Peyer's patch (tissue), 4 donors: ENCODE measurements at regions not wholly inside any gene's neighbourhood (a gene's known extent, or its start where the extent isn't known, plus 50 kb on each side); places are given as distances from the start of the nearest gene placed in this dataset.

Experiments used
- DNase-seq, 3 donors: peaks; one replicate each; pipeline ENCODE4 v3.0.0-alpha.2; 2017 to 2019
- H3K27ac ChIP-seq, 4 donors: fragments of 200-600 bp; sonication (generic); one replicate each; pipeline ENCODE4 v1.5.1; 2016 to 2019
- H3K27me3 ChIP-seq, 2 donors: fragments of 200-600 bp; sonication (generic); one replicate each; pipeline ENCODE4 v1.5.1; 2019
- H3K36me3 ChIP-seq, 3 donors: fragments of 200-600 bp; sonication (generic); one replicate each; pipeline ENCODE4 v1.5.1; 2016 to 2019
- H3K4me1 ChIP-seq, 4 donors: fragments of 200-600 bp; sonication (generic); one replicate each; pipeline ENCODE4 v1.5.1; 2016 to 2019
- H3K4me3 ChIP-seq, 4 donors: fragments of 200-600 bp; sonication (generic); 1 replicate in 3 of 4; 2 replicates in 1 of 4; pipeline ENCODE4 v1.5.1; 2016 to 2019; ENCODE audit warnings: mild to moderate bottlenecking in 1 of 4
- H3K9me3 ChIP-seq, 4 donors: fragments of 200-600 bp; sonication (generic); one replicate each; pipeline ENCODE4 v1.5.1; 2016 to 2019; ENCODE audit warnings: mild to moderate bottlenecking in 1 of 4
- CTCF ChIP-seq, 6 experiments: fragments of 450-650 bp in 4 of 6; fragments of 200-600 bp in 2 of 6; sonication (generic) in 1 of 6; IDR thresholded peaks; one replicate each; pipeline ENCODE4 v1.5.1; 2017 to 2019; ENCODE audit warnings: antibody characterized with exemption in 6 of 6, mild to moderate bottlenecking in 3 of 6, moderate library complexity in 1 of 6
- POLR2A ChIP-seq, 2 donors: fragments of 450-650 bp; IDR thresholded peaks; one replicate each; pipeline ENCODE4 v1.5.1; 2017; ENCODE audit warnings: antibody characterized with exemption in 2 of 2, mild to moderate bottlenecking in 2 of 2, moderate library complexity in 2 of 2

DNA sequence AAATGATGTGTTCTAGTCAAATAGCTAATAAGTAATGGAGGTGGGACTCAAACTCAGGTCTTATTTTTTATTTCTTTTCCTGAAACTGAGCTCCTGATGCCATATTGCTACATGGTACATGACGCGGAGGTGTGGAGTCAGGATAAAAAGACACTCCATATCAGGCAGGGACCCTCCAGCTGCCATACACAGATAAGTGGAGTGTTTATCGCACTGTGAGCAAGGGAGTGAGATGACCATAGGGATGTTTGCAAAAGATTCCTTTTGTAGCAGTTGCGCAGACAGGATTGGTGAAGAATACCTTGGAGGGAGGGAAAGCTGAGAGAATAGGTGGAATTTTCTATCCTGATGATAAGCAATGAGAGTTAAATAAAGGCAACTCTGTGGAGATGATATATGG is 657.2 kb downstream of the RNF144A start:
- no peak for TF ChIP-seq CTCF (IDR thresholded peaks at IDR 0.05)
- no peak for TF ChIP-seq POLR2A (IDR thresholded peaks at IDR 0.05)
- Histone ChIP-seq H3K4me3 (no peak overlapping the region), H3K27me3 (no peaks in the 10 kb centered on the region), H3K4me1 (no peaks in the 10 kb centered on the region), H3K9me3 (no peaks in the 10 kb centered on the region), H3K36me3 (no peaks in the 10 kb centered on the region), H3K27ac (no peak overlapping the region)
- no peak for DNase-seq

DNA sequence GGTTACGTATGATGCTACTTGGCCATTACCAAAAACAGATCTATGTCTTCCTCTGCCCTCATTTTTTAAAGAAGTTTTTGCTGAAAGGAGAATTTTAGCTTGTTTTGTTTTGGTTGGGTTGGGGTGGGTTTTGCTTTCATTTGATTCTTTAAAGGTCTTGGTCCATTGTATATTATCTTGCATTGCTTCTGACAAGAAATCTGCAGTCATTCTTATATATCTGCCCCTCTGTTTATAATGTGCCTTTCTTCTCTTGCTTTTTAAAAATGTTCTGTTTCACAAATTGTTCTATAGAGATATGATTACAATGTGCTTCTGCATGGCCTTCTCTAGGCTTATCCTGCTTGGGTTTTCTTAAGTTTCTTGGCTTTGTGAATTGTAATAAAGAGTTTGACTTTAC is 660.6 kb downstream of the RNF144A start:
- H3K4me3 ChIP-seq = no peak overlapping the region
- H3K4me1 ChIP-seq = no peaks in the 10 kb centered on the region
- no peak overlapping the region for H3K27ac ChIP-seq
- no peak for DNase-seq
- TF ChIP-seq POLR2A (IDR thresholded peaks at IDR 0.05) = no peak
- no peak for TF ChIP-seq CTCF (IDR thresholded peaks at IDR 0.05)
- H3K9me3 ChIP-seq = no peaks in the 10 kb centered on the region
- H3K27me3 ChIP-seq = no peaks in the 10 kb centered on the region
- H3K36me3 ChIP-seq = no peaks in the 10 kb centered on the region

GRCh38 chr2:7584017-7584416 is 666.8 kb downstream of the RNF144A start:
- Histone ChIP-seq H3K27me3 (no peaks in the 10 kb centered on the region), H3K36me3 (no peaks in the 10 kb centered on the region), H3K9me3 (no peaks in the 10 kb centered on the region), H3K4me1 (no peaks in the 10 kb centered on the region), H3K4me3 (no peak overlapping the region), H3K27ac (no peak overlapping the region)
- no peak for TF ChIP-seq CTCF (IDR thresholded peaks at IDR 0.05)
- TF ChIP-seq POLR2A (IDR thresholded peaks at IDR 0.05) = no peak
- no peak for DNase-seq

GRCh38 chr2:7586898-7587297 is 669.7 kb downstream of the RNF144A start:
- no peak for DNase-seq
- Histone ChIP-seq H3K9me3 (no peaks in the 10 kb centered on the region), H3K27ac (no peak overlapping the region), H3K4me1 (no peaks in the 10 kb centered on the region), H3K36me3 (no peaks in the 10 kb centered on the region), H3K4me3 (no peak overlapping the region), H3K27me3 (no peaks in the 10 kb centered on the region)
- TF ChIP-seq POLR2A (IDR thresholded peaks at IDR 0.05) (no peak), CTCF (IDR thresholded peaks at IDR 0.05) (no peak)

DNA sequence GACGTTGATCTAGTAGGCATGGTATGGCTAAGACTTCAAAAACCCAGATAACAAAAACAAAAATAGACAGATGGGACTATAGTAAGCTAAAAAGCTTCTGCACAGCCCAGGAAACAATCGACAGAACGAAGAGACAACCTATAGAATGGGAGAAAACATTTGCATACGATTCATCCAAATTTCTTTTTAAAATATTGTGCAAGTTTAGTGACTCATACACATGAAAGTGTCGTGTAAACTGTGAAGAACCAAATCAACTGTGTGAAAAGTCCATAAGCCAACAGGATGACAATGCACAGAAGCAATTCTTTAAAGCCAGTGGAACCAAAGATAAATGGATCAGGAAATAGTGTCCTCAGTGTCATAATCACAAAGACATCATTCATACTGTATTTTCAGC is 671.1 kb downstream of the RNF144A start:
- no peaks in the 10 kb centered on the region for H3K4me1 ChIP-seq
- H3K36me3 ChIP-seq = no peaks in the 10 kb centered on the region
- no peak overlapping the region for H3K4me3 ChIP-seq
- H3K27me3 ChIP-seq = no peaks in the 10 kb centered on the region
- TF ChIP-seq CTCF (IDR thresholded peaks at IDR 0.05) (no peak), POLR2A (IDR thresholded peaks at IDR 0.05) (no peak)
- no peaks in the 10 kb centered on the region for H3K9me3 ChIP-seq
- H3K27ac ChIP-seq = no peak overlapping the region
- DNase-seq = no peak

GRCh38 chr2:7592618-7593140 is 675.5 kb downstream of the RNF144A start:
- H3K27ac ChIP-seq = no peak overlapping the region
- no peak overlapping the region for H3K4me3 ChIP-seq
- no peak for DNase-seq
- no peaks in the 10 kb centered on the region for H3K4me1 ChIP-seq
- H3K36me3 ChIP-seq = no peaks in the 10 kb centered on the region
- TF ChIP-seq CTCF (IDR thresholded peaks at IDR 0.05) (no peak), POLR2A (IDR thresholded peaks at IDR 0.05) (no peak)
- H3K9me3 ChIP-seq = no peaks in the 10 kb centered on the region
- no peaks in the 10 kb centered on the region for H3K27me3 ChIP-seq
